ENCODE measurements at regions not wholly inside any gene's neighbourhood (a gene's known extent, or its start where the extent isn't known, plus 50 kb on each side); places are given as distances from the start of the nearest gene placed in this dataset.
"Not testable (repeated sequence)": the region's sequence is repeated elsewhere in the genome, so short reads cannot be mapped to it uniquely, and the experiment has no call there.

GRCh38 chr14:25699981-25700380, 650.0 kb upstream of the STXBP6 start:
- DNase-seq (ENCODE audit: low read depth): no peak
- no peak overlapping the region for H3K4me3 ChIP-seq (replicated peaks; ENCODE audit: low read depth, low read length)
- no peak for TF ChIP-seq CTCF (IDR thresholded peaks at IDR 0.05; ENCODE audit: low read length, missing control alignments)

GRCh38 chr14:25698111-25698510, 648.2 kb upstream of the STXBP6 start:
- no peak for DNase-seq (ENCODE audit: low read depth)
- no peak overlapping the region for H3K4me3 ChIP-seq (replicated peaks; ENCODE audit: low read depth, low read length)
- no peak for TF ChIP-seq CTCF (IDR thresholded peaks at IDR 0.05; ENCODE audit: low read length, missing control alignments)

GRCh38 chr14:25696176-25696575, 646.2 kb upstream of the STXBP6 start:
- no peak overlapping the region for H3K4me3 ChIP-seq (replicated peaks; ENCODE audit: low read depth, low read length)
- DNase-seq (ENCODE audit: low read depth): no peak
- no peak for TF ChIP-seq CTCF (IDR thresholded peaks at IDR 0.05; ENCODE audit: low read length, missing control alignments)

- no peak overlapping the region for H3K4me3 ChIP-seq (replicated peaks; ENCODE audit: low read depth, low read length)
- no peak for DNase-seq (ENCODE audit: low read depth)
- no peak for TF ChIP-seq CTCF (IDR thresholded peaks at IDR 0.05; ENCODE audit: low read length, missing control alignments)
Observed at GRCh38 chr14:25685004-25685403, 635.1 kb upstream of the STXBP6 start.

GRCh38 chr14:25680934-25681333, 631.0 kb upstream of the STXBP6 start:
- DNase-seq (ENCODE audit: low read depth): no peak
- no peak overlapping the region for H3K4me3 ChIP-seq (replicated peaks; ENCODE audit: low read depth, low read length)
- TF ChIP-seq CTCF (IDR thresholded peaks at IDR 0.05; ENCODE audit: low read length, missing control alignments): no peak

- DNase-seq (ENCODE audit: low read depth); H3K4me3 ChIP-seq (replicated peaks; ENCODE audit: low read depth, low read length): not testable (repeated sequence)
Observed at GRCh38 chr14:25680511-25680910, 630.6 kb upstream of the STXBP6 start.

GRCh38 chr14:25677111-25677510, 627.2 kb upstream of the STXBP6 start:
- no peak for DNase-seq (ENCODE audit: low read depth)
- no peak overlapping the region for H3K4me3 ChIP-seq (replicated peaks; ENCODE audit: low read depth, low read length)
- TF ChIP-seq CTCF (IDR thresholded peaks at IDR 0.05; ENCODE audit: low read length, missing control alignments): no peak

- TF ChIP-seq CTCF (IDR thresholded peaks at IDR 0.05; ENCODE audit: low read length, missing control alignments): no peak
- no peak for DNase-seq (ENCODE audit: low read depth)
- H3K4me3 ChIP-seq (replicated peaks; ENCODE audit: low read depth, low read length): no peak overlapping the region
Observed at GRCh38 chr14:25667387-25667786, 617.4 kb upstream of the STXBP6 start.

Measured in fibroblast of pulmonary artery (primary cell).